NCI-H1930 (cell line): ENCODE measurements at regions not wholly inside any gene's neighbourhood (a gene's known extent, or its start where the extent isn't known, plus 50 kb on each side); places are given as distances from the start of the nearest gene placed in this dataset.
"Not testable (repeated sequence)": the region's sequence is repeated elsewhere in the genome, so short reads cannot be mapped to it uniquely, and the experiment has no call there.

ENCODE experiments used
- DNase-seq, 2 experiments: peaks; one replicate each; lab custom pipeline; 2025; lab: John Stamatoyannopoulos, UW

- no peak for DNase-seq
Observed at GRCh38 chr4:186814535-186815070, 90.9 kb upstream of the FAT1 start.

DNA sequence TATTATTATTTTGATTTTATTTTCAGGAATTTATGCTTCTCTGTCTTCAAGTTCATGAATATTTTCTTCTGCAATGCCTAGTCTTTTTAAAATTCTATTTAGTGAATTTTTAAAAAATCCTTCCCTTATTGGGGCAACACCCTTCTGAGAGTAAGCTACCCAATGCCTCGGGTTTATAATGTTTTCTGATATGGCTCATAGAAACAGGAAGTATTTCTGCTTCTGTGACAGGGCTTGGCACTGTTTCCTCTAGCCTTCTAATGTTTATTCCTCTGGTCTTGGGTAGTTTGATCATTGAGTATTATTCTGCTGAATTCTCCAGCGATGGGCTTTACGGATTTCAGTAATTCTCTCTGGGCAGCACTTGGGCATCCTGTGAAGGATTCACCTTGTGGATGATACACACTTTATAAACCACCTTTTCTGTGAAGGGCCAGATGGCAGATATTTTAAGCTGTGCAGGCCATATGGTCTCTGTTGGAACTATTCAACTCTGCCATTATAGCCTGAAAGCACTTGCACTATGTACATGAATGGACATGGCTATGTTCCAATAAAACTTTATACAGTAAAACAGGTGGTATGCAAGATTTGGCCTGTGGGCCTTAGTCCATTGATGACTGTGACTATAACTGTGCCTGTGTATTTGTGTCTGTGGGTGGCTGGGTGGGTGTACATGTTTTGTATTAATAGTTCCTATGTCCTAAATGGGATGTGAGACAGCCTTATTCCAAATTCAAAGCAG is 95.9 kb upstream of the FAT1 start:
- DNase-seq: no peak

DNA sequence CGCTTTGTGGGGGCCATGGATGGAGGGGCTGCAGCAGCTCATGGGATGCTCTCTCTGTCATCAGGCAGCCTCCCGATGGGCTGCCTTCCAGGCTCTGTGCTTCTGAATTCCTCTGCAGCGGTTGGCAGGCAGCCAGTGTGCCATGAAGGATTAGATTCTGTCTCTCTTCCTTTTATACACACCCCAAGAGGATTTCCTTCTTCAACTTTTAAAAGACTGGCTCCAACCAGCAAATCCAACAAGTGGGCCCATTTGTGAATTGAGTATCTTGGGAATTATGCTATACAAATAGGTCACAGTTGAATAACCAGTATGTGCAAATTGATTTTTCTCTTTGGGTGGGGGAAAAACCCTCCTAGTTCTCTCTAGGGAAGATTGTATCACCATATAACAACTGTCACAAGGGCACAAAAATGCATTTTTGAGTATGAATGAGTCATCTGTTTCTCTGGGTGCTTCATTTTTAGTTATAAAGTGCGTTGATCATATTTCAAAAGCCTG is 96.8 kb upstream of the FAT1 start:
- DNase-seq: no peak

- DNase-seq: no peak
Observed at GRCh38 chr4:186823989-186824388, 100.3 kb upstream of the FAT1 start.

- no peak for DNase-seq
Observed at GRCh38 chr4:186825069-186825468, 101.4 kb upstream of the FAT1 start.

GRCh38 chr4:186826006-186826405 is 102.3 kb upstream of the FAT1 start:
- DNase-seq: no peak

GRCh38 chr4:186826846-186827533 is 103.3 kb upstream of the FAT1 start:
- no peak for DNase-seq

DNA sequence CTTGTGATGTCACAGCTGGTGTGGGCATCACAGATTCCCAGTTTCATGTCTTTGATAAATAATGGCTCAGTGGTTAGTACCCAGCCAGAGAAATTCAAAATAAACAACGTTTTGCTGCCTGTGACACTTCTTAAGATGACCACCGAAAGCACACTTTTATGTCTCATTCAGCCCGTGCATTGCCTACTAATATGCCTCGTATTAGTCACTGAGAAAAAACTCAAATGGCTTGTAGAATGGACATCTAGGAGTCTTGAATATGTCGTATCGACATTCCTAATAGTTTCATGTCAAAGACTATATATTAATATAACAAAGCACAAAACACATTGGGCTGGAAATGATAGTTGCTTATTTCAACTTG is 103.9 kb upstream of the FAT1 start:
- DNase-seq: no peak

GRCh38 chr4:186829097-186829496 is 105.4 kb upstream of the FAT1 start:
- DNase-seq: no peak

GRCh38 chr4:186829740-186830449 is 106.2 kb upstream of the FAT1 start:
- DNase-seq: no peak

GRCh38 chr4:186831574-186831973 is 107.9 kb upstream of the FAT1 start:
- no peak for DNase-seq

GRCh38 chr4:186832906-186833305 is 109.2 kb upstream of the FAT1 start:
- no peak for DNase-seq

DNA sequence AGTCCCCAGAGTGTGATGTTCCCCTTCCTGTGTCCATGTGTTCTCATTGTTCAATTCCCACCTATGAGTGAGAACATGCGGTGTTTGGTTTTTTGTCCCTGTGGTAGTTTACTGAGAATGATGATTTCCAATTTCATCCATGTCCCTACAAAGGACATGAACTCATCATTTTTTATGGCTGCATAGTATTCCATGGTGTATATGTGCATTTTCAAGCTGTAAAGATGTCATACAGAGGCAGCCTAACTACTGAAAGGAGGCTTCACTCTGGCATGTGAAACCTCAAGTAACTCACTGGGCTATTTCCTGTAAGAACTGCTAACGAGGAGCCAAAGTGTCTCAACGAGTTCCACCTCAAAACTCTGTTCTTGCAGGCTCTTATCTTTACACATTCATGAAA is 113.8 kb upstream of the FAT1 start:
- DNase-seq: not testable (repeated sequence)

DNA sequence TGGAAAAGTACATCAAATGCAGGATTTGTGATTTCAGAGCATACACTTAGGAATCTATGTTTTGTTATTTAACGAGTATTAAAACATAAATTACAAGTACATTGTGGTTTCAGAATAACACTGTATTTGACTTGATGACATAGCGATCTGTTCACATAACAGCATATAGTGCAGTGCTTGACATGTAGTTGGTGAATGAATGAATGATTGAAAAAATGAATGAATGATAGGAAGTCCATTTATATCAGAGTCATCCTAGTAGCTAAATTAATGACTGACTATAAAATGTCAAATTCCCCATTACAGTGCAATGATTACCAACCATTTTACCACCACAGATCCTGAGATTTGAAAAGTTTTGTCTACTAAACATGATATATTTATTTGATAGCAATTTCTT is 114.6 kb upstream of the FAT1 start:
- no peak for DNase-seq

DNA sequence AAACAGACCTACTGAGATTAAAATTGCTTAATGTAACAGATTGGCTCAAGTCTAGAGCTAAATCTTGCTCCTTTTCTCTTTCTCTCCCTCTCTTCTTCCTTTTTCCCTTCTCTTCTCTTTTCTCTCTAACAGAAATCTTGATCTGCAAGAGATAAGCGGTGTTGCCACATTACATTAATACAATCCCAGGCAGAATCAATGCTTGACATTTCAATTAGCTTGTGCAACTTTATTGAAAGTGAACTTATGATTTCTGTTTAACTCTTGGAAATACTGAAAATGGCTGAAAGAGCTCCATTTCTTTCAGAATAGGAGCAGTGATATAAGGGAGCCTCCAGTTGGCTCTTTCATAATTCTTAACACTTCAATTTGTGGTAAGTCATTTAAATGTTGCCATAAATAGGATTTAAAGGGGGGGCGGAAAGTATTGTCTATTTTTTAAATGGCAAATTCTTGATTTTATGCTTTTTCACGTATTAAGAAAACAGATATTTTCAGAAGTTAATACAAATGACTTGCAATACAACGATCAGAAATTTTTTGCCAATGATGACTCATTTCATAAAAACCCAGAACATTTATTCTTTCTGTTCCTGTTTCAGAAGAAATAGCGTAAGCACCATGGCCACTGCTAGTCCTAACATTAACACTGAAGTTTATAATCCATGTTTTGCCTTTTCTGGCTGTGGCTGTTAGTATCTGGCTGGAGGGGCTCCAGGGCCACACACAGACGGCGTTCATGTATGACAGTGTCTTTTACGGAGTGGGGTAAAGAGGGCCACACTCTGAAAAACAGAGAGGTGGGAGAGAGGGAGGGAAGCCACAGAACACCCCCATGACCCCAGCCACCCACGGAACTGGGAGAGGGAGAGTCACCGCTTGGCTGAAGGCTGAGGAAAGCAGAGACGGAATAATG is 115.7 kb upstream of the FAT1 start:
- DNase-seq: no peak

DNA sequence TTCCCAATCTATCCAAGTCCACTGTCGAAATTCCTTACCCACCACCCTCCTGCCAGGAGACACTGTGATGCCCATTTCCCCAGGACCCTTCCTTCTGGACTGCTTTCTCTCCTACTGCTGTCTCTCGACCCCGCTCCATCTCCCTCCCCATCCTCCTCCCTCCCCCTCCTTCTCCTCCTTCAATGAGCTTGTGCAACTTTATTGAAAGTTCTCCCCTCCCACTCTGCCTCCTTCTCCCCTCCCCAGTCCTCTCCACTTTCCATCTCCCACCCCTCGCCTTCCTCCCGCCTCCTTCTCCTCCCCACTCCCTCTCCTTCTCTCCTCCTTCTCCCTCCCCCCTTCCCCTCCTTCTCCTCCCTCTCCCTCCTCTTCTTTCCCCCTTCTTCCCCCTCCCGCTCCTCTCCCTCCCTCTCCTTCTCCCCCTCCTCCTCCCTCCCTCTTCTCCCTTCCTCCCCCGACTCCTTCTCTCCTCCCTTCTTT is 116.6 kb upstream of the FAT1 start:
- no peak for DNase-seq

GRCh38 chr4:186840771-186841301 is 117.2 kb upstream of the FAT1 start:
- no peak for DNase-seq

GRCh38 chr4:186844059-186844681 is 120.5 kb upstream of the FAT1 start:
- DNase-seq: no peak

- no peak for DNase-seq
Observed at GRCh38 chr4:186845137-186845842, 121.6 kb upstream of the FAT1 start.

DNA sequence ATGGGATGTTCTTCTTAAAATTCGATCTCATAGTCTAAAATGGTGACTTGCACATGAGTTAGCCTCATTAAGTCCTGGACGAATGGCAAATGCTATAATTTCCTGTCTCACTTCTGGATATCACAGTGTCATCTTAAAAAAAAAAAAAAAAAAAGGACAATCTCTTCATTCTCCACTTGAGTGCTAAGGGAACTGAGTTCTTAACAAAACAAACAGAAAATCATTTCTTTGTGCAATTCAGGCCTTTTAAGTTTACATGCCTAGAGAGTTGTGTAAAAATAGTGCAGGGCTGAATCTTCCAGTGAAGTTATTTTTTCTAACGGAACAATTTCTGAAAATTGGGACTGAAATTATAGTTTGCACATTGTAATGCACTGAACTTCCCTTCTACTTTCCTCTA is 122.8 kb upstream of the FAT1 start:
- DNase-seq: no peak
